ENCODE measurements at regions not wholly inside any gene's neighbourhood (a gene's known extent, or its start where the extent isn't known, plus 50 kb on each side); places are given as distances from the start of the nearest gene placed in this dataset.

GRCh38 chr17:77379065-77379428 is 238.3 kb downstream of the SEC14L1 start (continued):
- TF ChIP-seq ZNF317 (CRISPR knock-in tag; IDR thresholded peaks at IDR 0.05; ENCODE audit: borderline replicate concordance, low read depth) (no peak), CBFB (CRISPR knock-in tag; IDR thresholded peaks at IDR 0.05; ENCODE audit: low read depth) (no peak)

- no peak for TF ChIP-seq FOXK1 (CRISPR knock-in tag; IDR thresholded peaks at IDR 0.05)
- no peak for TF ChIP-seq MXD4 (CRISPR knock-in tag; IDR thresholded peaks at IDR 0.05; ENCODE audit: borderline replicate concordance)
- TF ChIP-seq IRF1 (CRISPR knock-in tag; IDR thresholded peaks at IDR 0.05), result no peak
- no peak for TF ChIP-seq TEAD4 (CRISPR knock-in tag; IDR thresholded peaks at IDR 0.05)
- no peak for TF ChIP-seq RELA (CRISPR knock-in tag; IDR thresholded peaks at IDR 0.05; ENCODE audit: borderline replicate concordance)
- TF ChIP-seq JUN (CRISPR knock-in tag; IDR thresholded peaks at IDR 0.05), result no peak
- no peak for TF ChIP-seq ZNF512 (CRISPR knock-in tag; IDR thresholded peaks at IDR 0.05; ENCODE audit: borderline replicate concordance)
- no peak for TF ChIP-seq SMAD4 (CRISPR knock-in tag; IDR thresholded peaks at IDR 0.05)
- TF ChIP-seq MYBL2 (CRISPR knock-in tag; IDR thresholded peaks at IDR 0.05), result no peak
- no peak for TF ChIP-seq GABPB1 (CRISPR knock-in tag; IDR thresholded peaks at IDR 0.05)
- TF ChIP-seq E2F4 (CRISPR knock-in tag; IDR thresholded peaks at IDR 0.05; ENCODE audit: borderline replicate concordance, low read depth), result no peak
- TF ChIP-seq HMGXB4 (CRISPR knock-in tag; IDR thresholded peaks at IDR 0.05), result no peak
- no peak for TF ChIP-seq ZNF232 (CRISPR knock-in tag; IDR thresholded peaks at IDR 0.05)
- Mint-ChIP-seq H3K27ac (0 out of 2 replicates have a peak overlapping the region, but pooled peaks have one; percentile 45), H3K27me3 (ENCODE audit: low read depth) (no peaks in the 10 kb centered on the region), H3K36me3 (no peaks in the 10 kb centered on the region), H3K4me3 (no peak overlapping the region), H3K9me3 (no peaks in the 10 kb centered on the region), H3K4me1 (peaks cover 91% of the 10 kb centered on the region)
- ChIA-PET POLR2A (no interaction called here), CTCF (no interaction called here)
- no peak for DNase-seq (ENCODE audit: low spot score)
- ATAC-seq, result no peak
Measured at GRCh38 chr17:77379832-77380231, 239.1 kb downstream of the SEC14L1 start.

DNA sequence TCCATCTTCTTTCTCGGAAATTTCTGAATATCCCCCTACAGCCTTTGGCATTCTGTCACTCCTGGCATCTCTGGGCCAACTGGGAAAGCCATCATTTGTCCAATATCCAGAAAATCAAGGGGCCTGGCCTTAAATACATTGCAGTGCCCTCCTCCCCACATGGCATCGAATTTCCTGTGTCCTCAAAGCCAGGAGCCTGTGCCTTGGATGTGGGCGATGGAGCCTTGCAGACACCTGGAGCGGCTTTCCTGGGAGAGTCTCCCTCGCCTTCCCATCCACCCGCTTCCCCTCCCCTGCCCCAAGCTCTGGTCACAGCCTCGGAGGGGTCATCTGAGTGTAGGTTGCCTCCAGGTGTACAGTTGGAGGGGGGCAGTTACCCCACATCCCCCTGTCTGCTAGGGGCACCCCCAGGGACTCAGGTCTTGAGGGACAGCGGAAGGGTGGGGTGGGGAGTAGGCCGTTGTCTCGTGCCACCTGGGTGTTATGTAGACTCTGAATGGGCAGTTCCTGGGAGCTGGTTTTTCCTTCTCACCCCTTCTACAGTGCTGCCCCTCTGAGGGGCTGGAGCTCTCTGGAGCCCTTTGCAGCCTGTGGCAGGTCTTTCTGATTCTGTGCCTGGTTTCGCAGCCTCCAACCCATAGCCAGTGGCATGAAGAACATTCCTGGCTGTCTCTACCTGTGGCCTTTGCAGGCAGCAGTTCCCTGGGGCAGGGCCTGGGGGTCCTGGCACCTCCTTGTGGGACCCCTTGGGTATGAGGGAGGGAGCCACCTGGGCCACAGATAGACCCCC is 239.8 kb downstream of the SEC14L1 start:
- CTCF ChIA-PET, result no interaction called here
- no peaks in the 10 kb centered on the region for H3K36me3 Mint-ChIP-seq
- DNase-seq (ENCODE audit: low spot score), result no peak
- no peaks in the 10 kb centered on the region for H3K9me3 Mint-ChIP-seq
- H3K4me1 Mint-ChIP-seq, result peaks cover 85% of the 10 kb centered on the region
- H3K4me3 Mint-ChIP-seq, result no peak overlapping the region
- H3K27me3 Mint-ChIP-seq (ENCODE audit: low read depth), result no peaks in the 10 kb centered on the region
- POLR2A ChIA-PET, result no interaction called here
- ATAC-seq, result no peak
- no peak overlapping the region for H3K27ac Mint-ChIP-seq
- TF ChIP-seq EMX1 (CRISPR knock-in tag; IDR thresholded peaks at IDR 0.05) (no peak), MYBL2 (CRISPR knock-in tag; IDR thresholded peaks at IDR 0.05) (no peak), ZNF425 (CRISPR knock-in tag; conservative IDR thresholded peaks at IDR 0.05) (no peak), ZSCAN18 (CRISPR knock-in tag; IDR thresholded peaks at IDR 0.05) (no peak), JUN (CRISPR knock-in tag; IDR thresholded peaks at IDR 0.05) (no peak), ZNF317 (CRISPR knock-in tag; IDR thresholded peaks at IDR 0.05; ENCODE audit: borderline replicate concordance, low read depth) (no peak), NFYB (CRISPR knock-in tag; conservative IDR thresholded peaks at IDR 0.05; ENCODE audit: low read depth) (no peak), FOXJ3 (CRISPR knock-in tag; IDR thresholded peaks at IDR 0.05; ENCODE audit: borderline replicate concordance) (no peak), CDX4 (CRISPR knock-in tag; IDR thresholded peaks at IDR 0.05; ENCODE audit: borderline replicate concordance) (no peak)
- TF ChIP-seq, protein P1, sequence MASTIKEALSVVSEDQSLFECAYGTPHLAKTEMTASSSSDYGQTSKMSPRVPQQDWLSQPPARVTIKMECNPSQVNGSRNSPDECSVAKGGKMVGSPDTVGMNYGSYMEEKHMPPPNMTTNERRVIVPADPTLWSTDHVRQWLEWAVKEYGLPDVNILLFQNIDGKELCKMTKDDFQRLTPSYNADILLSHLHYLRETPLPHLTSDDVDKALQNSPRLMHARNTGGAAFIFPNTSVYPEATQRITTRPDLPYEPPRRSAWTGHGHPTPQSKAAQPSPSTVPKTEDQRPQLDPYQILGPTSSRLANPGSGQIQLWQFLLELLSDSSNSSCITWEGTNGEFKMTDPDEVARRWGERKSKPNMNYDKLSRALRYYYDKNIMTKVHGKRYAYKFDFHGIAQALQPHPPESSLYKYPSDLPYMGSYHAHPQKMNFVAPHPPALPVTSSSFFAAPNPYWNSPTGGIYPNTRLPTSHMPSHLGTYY (CRISPR knock-in tag; IDR thresholded peaks at IDR 0.05), result no peak

Measured in WTC11 (cell line).